GM12878 (cell line): ENCODE measurements at regions not wholly inside any gene's neighbourhood (a gene's known extent, or its start where the extent isn't known, plus 50 kb on each side); places are given as distances from the start of the nearest gene placed in this dataset.

Experiments
- CTCF ChIP-seq, 3 experiments: IDR thresholded peaks in 2 of 3; conservative IDR thresholded peaks in 1 of 3; 2 replicates each; pipeline ENCODE4 v1.5.1; 2011; ENCODE audit warnings: low read depth in 3 of 3, low read length in 3 of 3, mild to moderate bottlenecking in 3 of 3, control low read depth in 2 of 3, moderate library complexity in 2 of 3, inconsistent platforms in 1 of 3, mixed read lengths in 1 of 3; ENCODE audit not compliant: control insufficient read depth in 2 of 3, insufficient read depth in 1 of 3; ENCODE audit errors: extremely low read depth in 1 of 3
- RAD21 ChIP-seq: IDR thresholded peaks from 2 replicates; pipeline ENCODE4 v1.6.1; 2011; ENCODE audit warnings: mild to moderate bottlenecking, low read depth, low read length, moderate library complexity; ENCODE audit not compliant: insufficient read depth
- REST ChIP-seq: IDR thresholded peaks from 2 replicates; pipeline ENCODE4 v1.6.1; 2012; ENCODE audit warnings: mild to moderate bottlenecking, low read depth, low read length
- TF ChIP-seq, protein P1 (sequence below): IDR thresholded peaks from 2 replicates; pipeline ENCODE4 v1.6.1; 2011; ENCODE audit warnings: borderline replicate concordance, low read depth, mild to moderate bottlenecking, moderate library complexity, mixed read lengths, low read length; ENCODE audit not compliant: insufficient read depth; ENCODE audit errors: extremely low read length
- TF ChIP-seq, protein P2 (sequence below): fragments of 150-350 bp; IDR thresholded peaks from 2 replicates; pipeline ENCODE4 v1.6.1; 2016; ENCODE audit warnings: low read depth, low read length

GRCh38 chr9:129382281-129383018, 204.4 kb upstream of the IER5L start:
- TF ChIP-seq CTCF (IDR thresholded peaks at IDR 0.05 in 2 of 3, conservative IDR thresholded peaks at IDR 0.05 in 1 of 3; ENCODE audit: control insufficient read depth in 2 of 3, extremely low read depth in 1 of 3, insufficient read depth in 1 of 3, low read depth in 3 of 3, low read length in 3 of 3) (no peak), RAD21 (no peak), REST (no peak)
- TF ChIP-seq, protein P1, sequence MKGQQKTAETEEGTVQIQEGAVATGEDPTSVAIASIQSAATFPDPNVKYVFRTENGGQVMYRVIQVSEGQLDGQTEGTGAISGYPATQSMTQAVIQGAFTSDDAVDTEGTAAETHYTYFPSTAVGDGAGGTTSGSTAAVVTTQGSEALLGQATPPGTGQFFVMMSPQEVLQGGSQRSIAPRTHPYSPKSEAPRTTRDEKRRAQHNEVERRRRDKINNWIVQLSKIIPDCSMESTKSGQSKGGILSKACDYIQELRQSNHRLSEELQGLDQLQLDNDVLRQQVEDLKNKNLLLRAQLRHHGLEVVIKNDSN, result no peak
- TF ChIP-seq, protein P2, sequence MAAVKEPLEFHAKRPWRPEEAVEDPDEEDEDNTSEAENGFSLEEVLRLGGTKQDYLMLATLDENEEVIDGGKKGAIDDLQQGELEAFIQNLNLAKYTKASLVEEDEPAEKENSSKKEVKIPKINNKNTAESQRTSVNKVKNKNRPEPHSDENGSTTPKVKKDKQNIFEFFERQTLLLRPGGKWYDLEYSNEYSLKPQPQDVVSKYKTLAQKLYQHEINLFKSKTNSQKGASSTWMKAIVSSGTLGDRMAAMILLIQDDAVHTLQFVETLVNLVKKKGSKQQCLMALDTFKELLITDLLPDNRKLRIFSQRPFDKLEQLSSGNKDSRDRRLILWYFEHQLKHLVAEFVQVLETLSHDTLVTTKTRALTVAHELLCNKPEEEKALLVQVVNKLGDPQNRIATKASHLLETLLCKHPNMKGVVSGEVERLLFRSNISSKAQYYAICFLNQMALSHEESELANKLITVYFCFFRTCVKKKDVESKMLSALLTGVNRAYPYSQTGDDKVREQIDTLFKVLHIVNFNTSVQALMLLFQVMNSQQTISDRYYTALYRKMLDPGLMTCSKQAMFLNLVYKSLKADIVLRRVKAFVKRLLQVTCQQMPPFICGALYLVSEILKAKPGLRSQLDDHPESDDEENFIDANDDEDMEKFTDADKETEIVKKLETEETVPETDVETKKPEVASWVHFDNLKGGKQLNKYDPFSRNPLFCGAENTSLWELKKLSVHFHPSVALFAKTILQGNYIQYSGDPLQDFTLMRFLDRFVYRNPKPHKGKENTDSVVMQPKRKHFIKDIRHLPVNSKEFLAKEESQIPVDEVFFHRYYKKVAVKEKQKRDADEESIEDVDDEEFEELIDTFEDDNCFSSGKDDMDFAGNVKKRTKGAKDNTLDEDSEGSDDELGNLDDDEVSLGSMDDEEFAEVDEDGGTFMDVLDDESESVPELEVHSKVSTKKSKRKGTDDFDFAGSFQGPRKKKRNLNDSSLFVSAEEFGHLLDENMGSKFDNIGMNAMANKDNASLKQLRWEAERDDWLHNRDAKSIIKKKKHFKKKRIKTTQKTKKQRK, result no peak
